ENCODE measurements at regions not wholly inside any gene's neighbourhood (a gene's known extent, or its start where the extent isn't known, plus 50 kb on each side); places are given as distances from the start of the nearest gene placed in this dataset.

DNA sequence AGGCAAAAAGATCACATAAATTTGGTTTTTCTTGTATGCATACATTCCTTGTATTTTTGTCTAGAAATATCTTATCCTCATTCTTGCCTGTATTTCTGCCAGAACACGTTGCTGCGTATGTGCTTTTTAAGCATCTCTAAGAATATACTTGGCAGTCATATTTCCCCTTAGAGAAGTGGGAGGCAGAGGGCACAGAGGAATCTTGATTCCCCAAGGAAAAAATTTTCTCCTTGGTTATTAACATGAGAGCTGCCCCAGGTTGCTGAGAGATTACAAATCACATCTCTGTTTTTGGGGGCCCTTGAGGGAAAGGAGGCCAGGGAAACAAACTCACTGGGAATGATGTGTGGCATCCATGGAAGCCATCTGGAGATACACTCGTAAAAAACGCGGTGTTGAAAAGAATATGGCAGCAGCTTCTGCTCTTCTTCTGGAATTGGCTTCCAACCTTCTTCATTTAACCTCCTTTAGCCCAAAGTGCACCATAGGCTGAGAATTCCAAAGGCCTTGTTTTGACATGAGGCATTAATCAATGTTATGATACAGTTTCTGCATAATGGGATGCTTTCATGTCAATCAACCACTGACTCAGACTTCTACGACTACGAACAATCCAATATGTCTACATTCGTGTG, 684.3 kb upstream of the SORCS1 start:
- Histone ChIP-seq H3K36me3 (ENCODE audit: control insufficient read depth, insufficient read depth, low read length) (no peaks in the 10 kb centered on the region), H3K27me3 (ENCODE audit: control insufficient read depth, insufficient read depth, low read length) (no peaks in the 10 kb centered on the region), H3K4me3 (ENCODE audit: low read depth, low read length) (no peak overlapping the region)
- TF ChIP-seq, protein P1, sequence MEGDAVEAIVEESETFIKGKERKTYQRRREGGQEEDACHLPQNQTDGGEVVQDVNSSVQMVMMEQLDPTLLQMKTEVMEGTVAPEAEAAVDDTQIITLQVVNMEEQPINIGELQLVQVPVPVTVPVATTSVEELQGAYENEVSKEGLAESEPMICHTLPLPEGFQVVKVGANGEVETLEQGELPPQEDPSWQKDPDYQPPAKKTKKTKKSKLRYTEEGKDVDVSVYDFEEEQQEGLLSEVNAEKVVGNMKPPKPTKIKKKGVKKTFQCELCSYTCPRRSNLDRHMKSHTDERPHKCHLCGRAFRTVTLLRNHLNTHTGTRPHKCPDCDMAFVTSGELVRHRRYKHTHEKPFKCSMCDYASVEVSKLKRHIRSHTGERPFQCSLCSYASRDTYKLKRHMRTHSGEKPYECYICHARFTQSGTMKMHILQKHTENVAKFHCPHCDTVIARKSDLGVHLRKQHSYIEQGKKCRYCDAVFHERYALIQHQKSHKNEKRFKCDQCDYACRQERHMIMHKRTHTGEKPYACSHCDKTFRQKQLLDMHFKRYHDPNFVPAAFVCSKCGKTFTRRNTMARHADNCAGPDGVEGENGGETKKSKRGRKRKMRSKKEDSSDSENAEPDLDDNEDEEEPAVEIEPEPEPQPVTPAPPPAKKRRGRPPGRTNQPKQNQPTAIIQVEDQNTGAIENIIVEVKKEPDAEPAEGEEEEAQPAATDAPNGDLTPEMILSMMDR (IDR thresholded peaks at IDR 0.05; ENCODE audit: insufficient read depth, low read length, poor library complexity, severe bottlenecking), result no peak
- no peak for DNase-seq (ENCODE audit: low read depth)

DNA sequence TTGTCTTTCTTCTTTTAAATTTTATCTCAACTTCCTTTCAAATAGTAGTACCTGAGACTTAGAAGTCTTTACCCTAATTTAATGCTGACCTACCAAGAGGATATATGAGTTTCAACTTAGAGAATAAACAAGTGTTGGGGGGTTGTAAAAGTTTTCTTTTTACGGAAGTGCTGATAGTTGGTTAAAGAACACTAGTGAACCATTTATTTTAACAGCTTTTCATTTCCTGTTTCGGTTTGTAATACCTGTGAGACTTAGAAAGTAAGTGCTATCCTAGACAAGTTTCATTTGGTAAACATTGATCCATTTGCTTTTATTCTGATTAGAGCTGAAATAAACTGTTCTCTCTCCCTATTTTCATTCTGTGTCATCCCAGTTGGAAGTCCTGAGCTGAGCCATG, 683.1 kb upstream of the SORCS1 start:
- no peaks in the 10 kb centered on the region for H3K27me3 ChIP-seq (ENCODE audit: control insufficient read depth, insufficient read depth, low read length)
- no peak overlapping the region for H3K4me3 ChIP-seq (ENCODE audit: low read depth, low read length)
- no peak for DNase-seq (ENCODE audit: low read depth)
- TF ChIP-seq, protein P1 (IDR thresholded peaks at IDR 0.05; ENCODE audit: insufficient read depth, low read length, poor library complexity, severe bottlenecking), result no peak
- H3K36me3 ChIP-seq (ENCODE audit: control insufficient read depth, insufficient read depth, low read length), result no peaks in the 10 kb centered on the region

DNA sequence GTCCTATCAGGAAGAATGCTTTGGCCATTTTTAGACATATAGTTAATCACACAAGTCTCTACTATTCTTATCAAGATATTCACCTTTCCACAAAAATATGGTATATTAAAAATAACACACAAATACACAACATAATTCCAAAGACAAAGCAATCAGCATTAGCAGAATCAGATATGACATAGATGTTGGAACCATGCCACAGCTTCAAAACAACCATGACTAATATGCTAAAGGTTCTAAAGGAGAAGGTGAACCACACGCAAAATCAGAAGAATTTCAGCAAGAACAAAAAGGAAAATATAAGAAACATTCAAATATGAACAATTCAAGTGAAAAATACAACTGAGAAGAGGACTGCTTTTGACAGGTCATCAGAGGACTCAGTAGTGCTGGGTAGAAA, 670.2 kb upstream of the SORCS1 start:
- H3K4me3 ChIP-seq (ENCODE audit: low read depth, low read length), result no peak overlapping the region
- no peaks in the 10 kb centered on the region for H3K27me3 ChIP-seq (ENCODE audit: control insufficient read depth, insufficient read depth, low read length)
- DNase-seq (ENCODE audit: low read depth), result no peak
- no peaks in the 10 kb centered on the region for H3K36me3 ChIP-seq (ENCODE audit: control insufficient read depth, insufficient read depth, low read length)
- TF ChIP-seq, protein P1 (IDR thresholded peaks at IDR 0.05; ENCODE audit: insufficient read depth, low read length, poor library complexity, severe bottlenecking), result no peak

DNA sequence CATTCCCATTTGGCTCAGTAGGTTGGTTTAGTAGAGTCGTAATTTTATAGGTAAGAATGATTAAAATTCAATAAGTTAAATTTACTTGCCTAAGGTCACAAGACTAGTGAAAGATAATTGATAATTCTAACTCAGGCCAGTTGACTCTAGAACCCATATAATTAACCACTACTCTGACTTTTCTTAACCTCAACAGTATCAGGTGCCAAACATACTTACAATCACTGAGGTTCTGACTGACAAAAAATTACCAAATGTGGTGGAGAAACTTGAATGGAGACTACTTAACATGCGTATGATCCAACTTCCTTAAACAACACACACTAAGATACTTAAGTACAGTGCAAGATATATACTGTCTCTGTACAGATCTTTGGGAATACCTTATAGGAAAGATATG, 667.3 kb upstream of the SORCS1 start:
- Histone ChIP-seq H3K36me3 (ENCODE audit: control insufficient read depth, insufficient read depth, low read length) (no peaks in the 10 kb centered on the region), H3K4me3 (ENCODE audit: low read depth, low read length) (no peak overlapping the region), H3K27me3 (ENCODE audit: control insufficient read depth, insufficient read depth, low read length) (no peaks in the 10 kb centered on the region)
- DNase-seq (ENCODE audit: low read depth), result no peak
- TF ChIP-seq, protein P1 (IDR thresholded peaks at IDR 0.05; ENCODE audit: insufficient read depth, low read length, poor library complexity, severe bottlenecking), result no peak

DNA sequence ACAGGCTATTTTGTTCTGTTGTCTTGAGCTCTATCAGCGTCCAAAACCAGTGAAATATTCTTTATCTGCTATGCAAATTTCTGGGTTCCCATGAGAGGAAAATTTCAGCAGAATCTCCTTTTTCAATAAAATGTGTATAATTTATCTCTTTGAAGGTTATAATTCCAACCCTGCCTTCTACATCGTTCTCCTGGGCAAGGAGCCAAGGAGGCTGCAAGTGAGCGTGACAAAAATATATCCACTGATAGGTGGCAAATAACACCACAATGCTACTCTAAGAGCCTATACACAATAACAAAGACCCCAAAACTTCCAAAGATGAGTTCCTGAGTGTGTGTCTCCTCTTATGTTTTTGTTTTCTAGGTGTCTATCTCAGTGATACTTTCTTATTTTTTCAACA, 664.7 kb upstream of the SORCS1 start:
- TF ChIP-seq, protein P1 (IDR thresholded peaks at IDR 0.05; ENCODE audit: insufficient read depth, low read length, poor library complexity, severe bottlenecking), result no peak
- Histone ChIP-seq H3K4me3 (ENCODE audit: low read depth, low read length) (no peak overlapping the region), H3K27me3 (ENCODE audit: control insufficient read depth, insufficient read depth, low read length) (no peaks in the 10 kb centered on the region), H3K36me3 (ENCODE audit: control insufficient read depth, insufficient read depth, low read length) (no peaks in the 10 kb centered on the region)
- DNase-seq (ENCODE audit: low read depth), result no peak

DNA sequence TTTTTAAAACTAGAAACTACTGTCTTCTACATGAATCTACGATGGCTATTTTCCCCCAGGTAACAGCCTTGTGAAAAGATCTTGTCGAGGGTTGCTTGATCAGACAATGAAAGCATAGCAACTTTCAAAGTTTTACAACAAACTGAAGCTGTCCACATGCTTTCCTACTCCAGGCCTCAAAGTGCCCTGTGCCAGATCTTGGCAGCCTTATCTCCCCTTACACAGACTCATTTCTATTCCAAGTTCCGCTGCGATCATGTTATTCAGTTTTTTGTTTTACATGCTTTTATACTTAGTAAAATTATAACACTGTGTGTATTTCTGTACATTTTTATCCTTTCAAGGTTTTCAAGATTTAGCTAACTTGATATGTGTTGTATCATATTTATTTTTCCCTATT, 661.7 kb upstream of the SORCS1 start:
- H3K27me3 ChIP-seq (ENCODE audit: control insufficient read depth, insufficient read depth, low read length), result no peaks in the 10 kb centered on the region
- H3K36me3 ChIP-seq (ENCODE audit: control insufficient read depth, insufficient read depth, low read length), result no peaks in the 10 kb centered on the region
- TF ChIP-seq, protein P1 (IDR thresholded peaks at IDR 0.05; ENCODE audit: insufficient read depth, low read length, poor library complexity, severe bottlenecking), result no peak
- no peak for DNase-seq (ENCODE audit: low read depth)
- H3K4me3 ChIP-seq (ENCODE audit: low read depth, low read length), result no peak overlapping the region
